Coronary artery (tissue), 2 donors: ENCODE measurements at regions not wholly inside any gene's neighbourhood (a gene's known extent, or its start where the extent isn't known, plus 50 kb on each side); places are given as distances from the start of the nearest gene placed in this dataset.

Experiments used
- DNase-seq: peaks from one replicate; pipeline ENCODE4 v3.0.0-alpha.2; 2017; ENCODE audit warnings: low spot score
- H3K27ac ChIP-seq, 2 donors: fragments of 200-600 bp; sonication (generic); one replicate each; pipeline ENCODE4 v1.5.1; 2016 to 2019
- H3K4me3 ChIP-seq: fragments of 200-600 bp; sonication (generic); 2 replicates; pipeline ENCODE4 v1.5.1; 2016; ENCODE audit warnings: mild to moderate bottlenecking, moderate library complexity
- CTCF ChIP-seq: fragments of 200-600 bp; sonication (generic); IDR thresholded peaks from one replicate; pipeline ENCODE4 v1.5.1; 2019; ENCODE audit warnings: antibody characterized with exemption

GRCh38 chr5:68576805-68577204, 361.2 kb downstream of the PIK3R1 start:
- DNase-seq: no peak
- TF ChIP-seq CTCF: no peak
- H3K27ac ChIP-seq: no peak overlapping the region
- H3K4me3 ChIP-seq: no peak overlapping the region

- Histone ChIP-seq H3K27ac (no peak overlapping the region), H3K4me3 (no peak overlapping the region)
- no peak for TF ChIP-seq CTCF
- DNase-seq: no peak
Measured at GRCh38 chr5:68582284-68582683, 366.7 kb downstream of the PIK3R1 start.

GRCh38 chr5:68587171-68587570, 371.6 kb downstream of the PIK3R1 start:
- no peak for TF ChIP-seq CTCF
- no peak for DNase-seq
- no peak overlapping the region for H3K27ac ChIP-seq
- H3K4me3 ChIP-seq: no peak overlapping the region

- DNase-seq: no peak
- Histone ChIP-seq H3K27ac (no peak overlapping the region), H3K4me3 (no peak overlapping the region)
- no peak for TF ChIP-seq CTCF
Measured at GRCh38 chr5:68591850-68592249, 376.3 kb downstream of the PIK3R1 start.

- no peak for TF ChIP-seq CTCF
- no peak overlapping the region for H3K4me3 ChIP-seq
- DNase-seq: no peak
- H3K27ac ChIP-seq: no peak overlapping the region
Measured at GRCh38 chr5:68592351-68592750, 376.8 kb downstream of the PIK3R1 start.

- no peak for DNase-seq
- Histone ChIP-seq H3K4me3 (no peak overlapping the region), H3K27ac (no peak overlapping the region)
- TF ChIP-seq CTCF: no peak
Measured at GRCh38 chr5:68593211-68593671, 377.7 kb downstream of the PIK3R1 start.

- TF ChIP-seq CTCF: no peak
- Histone ChIP-seq H3K4me3 (no peak overlapping the region), H3K27ac (no peak overlapping the region)
- DNase-seq: no peak
Measured at GRCh38 chr5:68612972-68613371, 397.4 kb downstream of the PIK3R1 start.
